HK-2 (cell line): ENCODE measurements at regions not wholly inside any gene's neighbourhood (a gene's known extent, or its start where the extent isn't known, plus 50 kb on each side); places are given as distances from the start of the nearest gene placed in this dataset.

Source experiments
- DNase-seq: peaks from one replicate; pipeline ENCODE4 v3.0.0-alpha.2; 2018; ENCODE audit not compliant: unreplicated experiment

DNA sequence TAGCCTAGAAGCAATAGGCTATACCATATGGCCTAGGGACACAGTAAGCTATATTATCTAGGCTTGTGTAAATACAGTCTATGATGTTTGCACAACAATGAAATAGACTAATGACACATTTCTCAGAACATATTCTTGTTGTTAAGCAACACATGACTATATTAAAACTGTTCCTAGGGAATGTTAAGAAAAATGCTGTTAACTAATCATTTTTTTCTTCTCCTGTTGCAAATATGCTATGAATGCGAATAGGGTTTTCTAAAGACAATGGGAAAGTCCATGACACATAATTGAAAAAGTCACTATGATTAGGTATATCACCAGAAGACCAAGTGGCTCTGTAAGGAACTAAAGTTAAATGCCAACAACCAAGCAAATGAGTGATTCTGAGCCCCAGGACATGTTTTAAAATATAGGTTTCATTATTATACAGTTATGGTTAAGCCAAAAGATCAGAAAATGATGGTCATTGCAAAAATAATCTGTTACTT, 454.0 kb upstream of the SORCS1 start:
- DNase-seq, result no peak

DNA sequence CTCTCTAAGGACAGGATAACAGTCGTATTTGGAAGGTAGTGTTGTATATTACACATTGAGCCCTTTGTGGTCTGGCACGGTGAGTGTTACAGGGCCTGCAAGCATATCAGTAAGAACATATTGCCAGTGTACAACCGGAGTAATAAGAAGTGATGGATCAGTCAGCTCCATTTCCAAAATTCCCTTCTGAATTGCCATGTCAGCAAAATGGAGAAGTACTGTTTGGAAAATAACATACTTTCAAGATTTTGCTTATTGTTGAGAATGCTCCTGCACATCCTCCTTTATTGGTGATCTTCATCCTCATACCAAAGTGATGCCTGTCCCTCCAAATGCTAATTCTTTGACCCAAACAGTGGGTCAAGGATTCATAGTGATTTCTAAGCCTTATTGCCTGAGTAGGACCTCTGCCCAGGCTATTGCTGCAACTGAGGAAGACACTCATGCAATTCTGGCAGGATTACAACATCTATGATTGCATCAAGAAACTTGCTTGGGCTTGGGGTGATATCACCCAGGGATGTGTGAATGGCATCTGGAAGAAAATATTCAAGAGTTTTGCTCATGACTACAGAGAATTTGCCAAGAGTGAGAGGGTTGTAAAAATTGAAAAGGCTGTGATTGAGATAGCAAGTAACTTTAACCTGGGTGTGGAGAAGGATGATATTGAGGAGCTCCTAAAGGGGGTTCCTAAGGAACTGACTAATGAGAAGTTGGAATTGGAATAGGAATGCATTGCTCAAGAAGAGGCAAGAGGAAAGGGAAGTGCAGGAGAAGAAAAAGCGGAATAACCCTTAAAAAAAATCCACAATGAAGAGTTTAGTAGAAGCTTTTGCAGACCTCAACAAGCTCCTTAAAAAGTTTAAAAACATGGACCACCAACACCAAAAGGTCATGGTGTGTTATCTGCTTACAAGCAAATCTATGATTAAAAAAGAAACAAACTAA, 452.2 kb upstream of the SORCS1 start:
- DNase-seq, result no peak

DNA sequence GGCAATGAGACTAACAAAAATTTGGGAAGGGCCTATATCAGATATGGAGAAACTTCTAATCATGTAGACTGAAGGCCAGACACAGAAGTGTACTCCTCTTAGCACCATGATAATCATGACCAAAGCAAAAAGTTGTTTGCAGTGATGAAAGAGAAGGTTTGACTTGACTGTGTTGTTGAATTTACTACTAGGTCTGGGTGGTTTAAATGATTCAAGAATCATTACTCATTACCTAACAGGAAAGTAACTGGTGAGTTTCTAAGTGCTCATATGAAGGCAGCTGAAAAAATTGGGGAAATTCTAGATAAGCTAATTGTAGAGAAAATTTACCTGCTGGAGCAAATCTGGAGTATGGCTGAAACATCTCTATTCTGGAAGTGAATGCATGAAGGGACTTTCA, 451.5 kb upstream of the SORCS1 start:
- no peak for DNase-seq

DNA sequence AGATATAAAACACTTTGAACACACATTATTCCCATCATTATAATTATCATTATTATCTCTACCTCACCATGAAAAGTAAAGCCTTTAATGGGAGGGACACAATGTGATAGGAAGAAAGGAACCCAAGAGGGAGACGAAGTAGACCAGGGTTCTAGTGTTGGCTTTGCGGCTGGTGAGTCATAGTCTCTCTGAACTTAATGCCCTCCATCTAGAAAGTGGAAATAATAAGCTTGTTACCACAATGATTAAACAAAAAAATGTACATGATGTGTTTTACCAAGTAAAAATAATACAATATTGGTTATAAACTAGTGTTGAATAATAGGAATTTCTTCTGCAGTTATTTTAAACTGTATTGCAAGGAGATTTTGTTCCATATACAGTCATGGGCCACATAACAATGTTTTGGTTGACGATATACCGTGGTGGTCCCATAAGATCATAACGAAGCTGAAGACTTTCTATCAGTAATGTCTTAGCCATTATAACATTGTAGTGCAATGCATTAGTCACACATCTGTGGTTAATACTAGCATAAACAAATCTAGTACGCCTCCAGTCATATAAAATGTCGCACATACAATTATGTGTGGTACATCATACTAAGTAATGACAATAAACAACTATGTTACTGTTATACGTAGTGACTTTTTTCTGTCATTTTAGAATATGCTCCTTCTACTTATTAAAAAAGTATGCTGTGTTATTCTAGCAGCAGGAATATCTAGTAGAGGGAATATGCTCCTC, 450.6 kb upstream of the SORCS1 start:
- DNase-seq, result no peak

DNA sequence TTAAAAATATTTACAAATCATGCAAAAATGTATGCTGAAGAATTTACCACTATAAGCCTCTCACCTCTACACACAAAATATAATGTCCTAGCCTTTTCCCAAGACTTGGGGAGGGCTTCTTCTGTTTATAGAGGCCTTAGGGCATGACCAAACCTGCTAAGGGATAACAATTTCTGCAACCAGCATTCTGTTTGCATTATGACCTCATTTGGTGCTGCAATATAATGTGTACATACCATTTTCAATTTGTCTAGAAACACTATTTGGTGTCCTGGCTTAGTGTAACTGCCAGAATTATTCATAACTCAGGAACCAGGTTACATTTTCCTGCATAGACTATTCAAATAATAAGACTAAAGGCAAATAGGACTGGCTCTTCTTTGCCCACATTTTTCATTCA, 446.6 kb upstream of the SORCS1 start:
- no peak for DNase-seq

DNA sequence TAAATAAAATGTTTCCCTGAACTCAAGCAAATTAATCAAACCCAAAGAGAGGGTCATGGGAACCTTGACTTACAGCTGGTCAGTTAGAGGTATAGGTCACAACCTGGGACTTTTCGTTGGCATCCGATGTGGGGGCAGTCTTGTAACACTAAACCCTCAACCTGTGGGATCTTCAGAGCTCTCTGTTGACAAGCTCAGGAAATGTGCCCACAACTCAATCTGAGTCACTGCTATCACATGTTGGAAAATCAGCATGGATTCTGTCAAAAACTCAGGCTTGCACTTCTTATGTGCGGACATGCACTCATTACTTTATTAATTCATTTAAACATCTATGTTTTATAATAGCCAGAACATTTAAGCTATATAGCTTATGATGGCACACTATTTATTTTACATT, 424.6 kb upstream of the SORCS1 start:
- DNase-seq, result no peak

DNA sequence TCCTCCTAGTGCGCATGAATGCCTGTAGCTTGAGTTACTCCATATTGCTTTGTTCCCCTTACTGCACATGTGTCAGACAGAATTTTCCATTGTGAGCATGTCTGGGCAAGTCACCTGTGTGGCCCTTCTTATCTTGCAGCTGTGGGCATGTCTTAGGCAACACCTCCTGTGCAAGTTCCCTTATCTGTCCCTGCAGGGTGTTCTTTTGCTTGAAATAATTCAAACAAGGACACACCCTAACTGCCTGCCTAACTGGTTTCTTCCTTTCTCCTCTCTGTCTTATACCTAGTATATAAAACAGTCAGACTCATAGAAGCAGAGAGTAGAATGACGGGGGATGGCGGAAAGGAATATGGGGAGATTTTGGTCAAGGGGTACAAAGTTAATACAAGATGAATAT, 421.1 kb upstream of the SORCS1 start:
- no peak for DNase-seq

DNA sequence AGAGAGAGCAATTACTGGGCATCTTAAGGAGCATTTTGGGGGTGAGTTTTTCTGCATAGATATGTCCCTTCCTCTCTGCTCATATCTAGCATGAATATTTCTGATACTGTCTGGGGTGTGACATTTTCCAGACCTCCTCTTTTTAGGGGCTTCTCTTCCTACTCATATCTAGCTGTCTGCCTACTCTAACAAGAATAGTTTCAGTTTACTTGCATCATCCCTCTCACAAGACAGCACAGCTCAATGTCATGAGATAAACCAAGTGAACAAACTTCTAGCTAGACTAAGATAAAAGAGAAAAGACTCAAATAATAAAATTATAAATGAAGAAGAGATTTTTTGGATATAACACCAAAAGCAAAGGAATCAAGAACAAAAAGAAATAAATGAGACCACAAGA, 419.5 kb upstream of the SORCS1 start:
- DNase-seq, result no peak

DNA sequence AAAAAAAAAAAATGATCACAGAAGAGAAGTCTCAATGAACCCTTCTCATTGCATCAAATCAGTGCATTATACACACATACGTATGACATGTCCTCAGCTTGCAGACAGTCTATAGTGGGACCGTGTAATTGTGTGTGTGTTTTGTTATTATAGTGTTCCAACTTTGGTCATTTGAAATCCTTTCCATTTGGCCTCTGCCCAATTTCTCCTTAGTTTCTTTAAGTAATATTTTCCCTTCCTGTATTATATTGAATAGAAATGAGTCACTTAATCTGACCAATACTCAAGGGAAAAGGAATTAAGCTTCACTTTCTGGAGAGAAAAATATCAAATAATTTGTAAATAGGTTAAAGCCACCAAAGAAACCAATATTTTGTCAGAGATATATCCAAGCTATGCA, 415.5 kb upstream of the SORCS1 start:
- DNase-seq, result no peak

DNA sequence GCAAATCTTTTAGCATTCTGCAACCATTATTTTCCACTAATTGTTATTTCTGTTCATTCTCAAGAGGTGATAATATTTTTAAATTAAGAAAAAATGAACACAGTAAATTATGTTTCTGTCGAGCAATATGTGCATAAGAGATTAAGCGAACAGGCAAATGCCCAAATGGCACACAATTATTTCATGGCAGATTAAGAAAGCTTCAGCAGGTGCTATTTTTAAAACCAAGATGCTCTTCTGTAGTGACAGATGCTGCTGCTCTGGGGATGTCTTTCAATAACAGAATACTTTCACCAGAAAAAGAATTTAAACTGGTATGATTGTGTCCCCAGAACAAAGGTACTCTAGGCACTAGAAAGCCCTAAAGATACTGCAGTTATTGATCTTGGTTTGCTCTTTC, 412.7 kb upstream of the SORCS1 start:
- DNase-seq, result no peak

DNA sequence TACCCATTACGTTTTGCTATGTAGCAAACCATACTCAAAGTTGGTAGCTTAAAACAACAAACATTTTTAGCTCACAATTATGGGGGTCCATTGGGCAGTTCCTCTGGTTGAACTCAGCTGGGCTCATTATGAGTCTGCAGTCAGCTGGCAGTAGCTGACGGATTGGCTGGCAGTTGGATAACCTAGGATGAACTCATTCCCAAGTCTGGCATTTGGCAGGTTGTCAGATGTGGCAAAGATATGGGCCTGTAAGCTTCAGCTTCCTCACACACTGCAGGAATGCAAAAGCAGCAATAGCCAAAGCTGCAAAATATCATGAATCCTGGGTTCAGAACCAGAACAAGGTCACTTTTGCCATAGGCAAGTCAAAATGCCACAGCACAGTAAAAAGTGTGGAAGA, 412.2 kb upstream of the SORCS1 start:
- DNase-seq, result no peak

DNA sequence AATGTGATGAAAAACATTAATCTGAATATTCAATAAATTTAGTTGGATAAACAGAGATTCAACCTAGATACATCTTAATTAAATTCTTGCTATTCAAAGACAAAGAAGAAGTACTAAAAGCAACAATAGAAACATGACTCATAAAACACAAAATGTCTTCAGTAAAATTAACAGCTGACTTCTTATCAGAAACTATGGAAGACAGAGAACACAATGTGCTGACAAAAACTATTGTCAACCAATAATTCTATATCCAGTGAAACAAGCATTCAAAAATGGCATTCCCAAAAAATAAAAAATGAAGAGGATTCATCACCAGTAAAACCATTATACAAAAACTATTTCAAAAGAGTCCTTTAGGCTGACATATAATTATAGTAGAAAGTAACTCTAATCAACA, 400.5 kb upstream of the SORCS1 start:
- DNase-seq, result no peak

DNA sequence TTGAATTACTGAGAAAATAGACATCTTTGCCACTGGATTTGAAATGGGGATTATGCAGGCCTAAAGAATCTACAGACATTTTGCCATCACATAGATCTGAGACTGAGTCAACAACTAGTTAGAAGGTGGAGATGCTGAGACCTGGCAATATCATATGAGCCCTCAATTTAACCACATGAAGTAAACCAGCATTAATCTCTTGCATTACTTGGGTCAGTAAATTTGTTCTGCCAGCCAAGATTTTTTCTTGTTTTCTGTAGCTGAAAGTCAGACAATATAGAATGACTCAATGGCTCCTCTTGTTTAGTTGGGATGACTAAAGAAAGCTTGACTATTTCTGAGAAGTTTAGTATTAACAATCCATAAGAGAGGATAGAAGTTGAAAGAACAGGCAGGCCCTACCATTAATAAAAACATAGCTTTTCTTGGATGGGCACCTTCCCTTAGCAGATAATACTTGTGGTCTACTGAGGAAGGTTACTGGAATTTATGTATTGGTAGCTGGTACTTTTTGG, 396.7 kb upstream of the SORCS1 start:
- DNase-seq, result no peak

DNA sequence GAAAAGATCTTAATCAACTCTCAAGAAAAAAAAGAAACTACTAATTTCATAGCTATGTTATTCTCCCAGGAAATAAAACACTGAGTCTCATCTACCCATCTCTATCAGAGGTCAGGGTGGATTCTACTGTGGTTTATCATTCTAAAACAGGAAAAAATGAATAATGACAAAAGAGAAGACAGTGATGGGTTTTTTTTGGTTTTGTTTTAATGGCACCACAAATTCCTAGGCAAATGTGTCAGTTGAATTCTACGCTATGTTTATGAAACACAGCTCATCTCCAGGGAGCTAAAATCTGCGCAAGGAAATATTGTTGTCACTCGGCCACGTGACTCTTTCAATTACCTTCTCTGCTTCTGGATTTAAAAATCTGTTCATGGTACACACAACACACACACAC, 393.4 kb upstream of the SORCS1 start:
- no peak for DNase-seq

DNA sequence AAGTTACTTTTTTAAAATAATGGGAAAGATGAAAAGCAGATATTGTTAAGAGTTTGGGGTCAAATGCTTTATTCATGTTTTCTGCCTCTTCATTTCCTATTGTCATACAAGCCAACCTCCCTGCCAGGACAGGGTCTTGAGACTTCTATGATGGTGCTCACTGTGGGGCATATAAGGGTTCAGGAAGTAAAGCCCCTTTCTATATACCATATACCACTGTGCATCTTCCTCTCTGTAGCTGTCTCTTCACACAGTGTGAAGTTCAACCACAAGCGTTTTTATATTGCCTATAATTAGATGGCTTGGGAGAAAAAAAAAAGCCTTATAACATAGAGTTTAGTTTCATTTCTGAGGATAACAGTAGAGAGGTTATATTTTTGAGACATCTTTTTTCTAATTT, 389.8 kb upstream of the SORCS1 start:
- DNase-seq, result no peak

DNA sequence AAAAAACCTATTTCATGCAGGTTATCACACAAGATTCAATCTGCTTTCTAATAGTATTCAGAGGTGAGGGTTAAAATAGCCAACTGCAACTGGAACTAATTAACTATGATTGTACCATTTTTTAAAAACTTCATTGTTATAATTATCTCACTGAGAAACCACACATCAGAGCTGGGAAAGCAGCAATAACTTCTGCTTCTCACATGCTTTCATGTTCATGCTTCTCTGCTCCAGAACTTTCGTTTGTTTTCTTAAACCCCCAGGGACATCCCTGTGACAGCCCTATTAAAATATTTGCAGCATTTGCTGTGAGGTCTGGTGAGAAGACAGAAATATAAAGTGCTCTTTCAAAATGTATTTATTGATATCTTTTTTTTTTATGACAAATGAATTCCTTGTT, 389.0 kb upstream of the SORCS1 start:
- no peak for DNase-seq

DNA sequence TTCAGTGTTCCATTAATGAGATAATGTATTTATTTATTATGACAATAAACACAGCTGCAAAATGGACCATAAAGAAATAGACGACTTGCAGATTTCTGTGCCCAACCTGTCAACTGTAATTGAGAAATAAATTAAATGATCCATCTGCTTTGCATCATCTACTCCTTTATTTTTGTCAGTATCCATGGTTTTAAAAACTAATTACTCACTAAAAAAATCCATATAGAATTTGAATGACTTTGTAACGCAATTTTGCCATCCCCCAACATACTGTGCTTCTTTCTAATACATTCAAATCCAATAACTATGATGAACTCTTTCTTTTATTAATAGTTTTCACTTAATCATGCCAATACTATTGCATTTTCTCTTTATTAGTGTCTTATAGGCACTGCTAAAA, 388.5 kb upstream of the SORCS1 start:
- DNase-seq, result no peak

DNA sequence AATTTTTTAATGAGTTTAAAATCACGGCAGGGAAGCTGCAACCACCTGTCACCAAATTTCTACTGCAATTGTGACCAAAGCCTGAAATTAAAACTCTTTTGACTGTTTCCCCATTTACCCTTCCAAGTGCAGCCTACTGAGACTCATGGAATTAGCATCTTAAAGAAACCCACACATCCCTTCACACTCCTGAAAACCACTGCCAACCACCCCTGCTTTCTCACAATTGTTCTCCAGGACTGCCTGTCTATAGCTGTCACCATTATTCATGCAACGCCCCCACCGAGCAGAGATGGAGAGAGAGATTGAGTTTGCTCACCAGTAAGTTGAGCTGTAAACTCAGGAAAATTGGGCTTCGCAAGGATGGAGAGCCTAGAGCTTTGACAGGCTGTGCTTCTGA, 383.8 kb upstream of the SORCS1 start:
- DNase-seq, result no peak

DNA sequence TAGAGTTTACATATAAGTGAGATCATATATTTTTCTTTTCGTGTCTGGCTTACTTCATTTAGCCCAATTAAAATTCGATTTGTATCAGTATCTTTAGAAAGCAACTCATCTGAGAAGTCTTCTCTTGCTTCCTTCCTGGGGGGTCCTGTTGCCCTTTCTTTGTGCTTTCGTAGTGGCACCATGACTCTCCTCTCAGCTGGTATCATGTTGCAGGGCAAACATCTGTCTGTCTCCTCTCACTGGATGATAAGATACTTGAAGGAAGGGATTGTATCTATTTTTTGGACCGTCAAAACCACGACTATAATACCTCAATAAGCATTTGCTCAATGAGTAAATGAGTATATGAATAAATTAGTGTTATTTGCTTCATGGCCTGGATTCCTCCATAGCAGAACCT, 382.5 kb upstream of the SORCS1 start:
- DNase-seq, result no peak

DNA sequence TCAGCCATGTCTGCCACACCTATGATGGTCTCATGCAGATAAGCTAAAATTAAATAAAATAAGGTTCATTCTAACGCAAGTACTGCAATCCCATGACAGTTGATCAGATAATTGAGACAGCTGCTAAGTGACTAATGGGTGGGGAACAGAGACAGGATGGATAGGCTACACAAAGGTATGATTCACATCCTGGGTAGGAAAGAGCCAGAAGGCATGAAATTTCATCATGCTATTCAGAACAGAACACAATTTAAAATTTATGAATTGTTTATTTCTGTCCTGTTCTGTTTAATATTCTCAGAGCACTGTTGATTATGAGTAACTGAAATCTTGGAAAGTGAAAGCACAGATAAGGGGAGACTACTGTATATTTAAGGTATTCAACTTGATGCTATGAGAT, 381.8 kb upstream of the SORCS1 start:
- DNase-seq, result no peak

DNA sequence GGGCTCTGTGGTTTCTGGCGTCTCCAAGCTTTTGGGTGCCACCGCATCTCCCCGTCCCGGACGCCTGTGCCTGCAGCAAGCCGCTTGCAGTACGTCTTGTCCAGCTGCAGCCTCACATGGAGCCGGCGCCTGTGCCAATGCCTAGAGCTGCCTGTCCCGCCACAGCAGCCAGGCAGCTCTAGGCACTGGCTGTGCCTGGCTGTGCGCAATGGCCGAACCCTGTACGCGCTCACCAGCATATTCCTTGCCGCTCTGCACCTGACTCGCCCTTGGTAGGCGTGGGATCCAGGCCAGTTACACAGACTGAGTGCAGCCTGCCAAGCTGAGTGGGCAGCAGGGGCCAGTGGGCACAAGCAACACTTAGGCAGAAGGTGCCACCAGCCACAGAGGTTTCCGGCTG, 381.2 kb upstream of the SORCS1 start:
- DNase-seq, result no peak

DNA sequence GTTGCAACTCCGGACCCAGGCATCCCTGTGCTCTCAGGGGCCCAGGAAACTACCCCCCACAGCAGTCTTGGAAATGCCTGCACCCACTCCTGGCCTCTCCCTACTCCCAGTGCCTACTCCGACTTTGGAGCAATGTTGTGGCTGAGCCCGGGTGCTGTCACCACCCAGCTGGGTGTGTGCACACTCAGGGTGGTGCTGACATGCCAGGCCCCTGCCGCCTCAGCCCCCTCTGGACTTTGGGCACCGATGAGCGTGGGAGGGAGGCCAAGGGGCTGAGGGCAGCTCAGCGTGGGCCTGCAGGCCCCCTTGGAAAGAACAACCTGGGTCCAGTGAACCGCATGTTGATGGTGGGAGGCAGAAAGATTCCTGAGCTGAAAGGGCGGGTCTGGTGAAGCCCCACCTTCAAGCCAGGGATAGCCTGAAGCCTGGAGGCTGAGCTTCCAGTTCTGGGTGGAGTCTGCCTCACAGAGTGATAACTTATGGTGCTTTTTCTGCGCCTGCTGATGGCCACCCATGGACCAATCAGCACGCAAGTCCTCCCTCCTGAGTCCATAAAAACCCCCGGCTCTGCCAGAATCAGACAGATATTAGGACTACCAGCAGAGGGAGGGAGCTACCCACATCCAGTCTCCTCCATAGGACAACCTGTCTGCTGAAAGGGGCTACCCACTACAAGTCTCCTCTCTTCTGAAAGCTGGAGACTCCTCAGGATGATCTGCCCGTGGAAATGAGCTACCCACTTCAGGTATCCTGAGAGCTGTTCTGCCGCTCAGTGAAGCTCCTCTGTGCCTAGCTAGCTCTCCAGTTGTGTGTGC, 380.4 kb upstream of the SORCS1 start:
- no peak for DNase-seq
